Testis (tissue), 2 donors: ENCODE measurements at regions not wholly inside any gene's neighbourhood (a gene's known extent, or its start where the extent isn't known, plus 50 kb on each side); places are given as distances from the start of the nearest gene placed in this dataset.

Experiments used
- POLR2A ChIP-seq: fragments of 450-650 bp; IDR thresholded peaks from one replicate; pipeline ENCODE4 v1.6.1; 2017; ENCODE audit warnings: antibody characterized with exemption, mild to moderate bottlenecking, moderate library complexity
- TF ChIP-seq, protein P1 (sequence below), 3 experiments: fragments of 450-650 bp in 2 of 3; fragments of 200-600 bp in 1 of 3; sonication (generic) in 1 of 3; IDR thresholded peaks; one replicate each; pipeline ENCODE4 v1.5.1; 2016 to 2019; ENCODE audit warnings: antibody characterized with exemption in 3 of 3, mild to moderate bottlenecking in 2 of 3, moderate library complexity in 1 of 3

DNA sequence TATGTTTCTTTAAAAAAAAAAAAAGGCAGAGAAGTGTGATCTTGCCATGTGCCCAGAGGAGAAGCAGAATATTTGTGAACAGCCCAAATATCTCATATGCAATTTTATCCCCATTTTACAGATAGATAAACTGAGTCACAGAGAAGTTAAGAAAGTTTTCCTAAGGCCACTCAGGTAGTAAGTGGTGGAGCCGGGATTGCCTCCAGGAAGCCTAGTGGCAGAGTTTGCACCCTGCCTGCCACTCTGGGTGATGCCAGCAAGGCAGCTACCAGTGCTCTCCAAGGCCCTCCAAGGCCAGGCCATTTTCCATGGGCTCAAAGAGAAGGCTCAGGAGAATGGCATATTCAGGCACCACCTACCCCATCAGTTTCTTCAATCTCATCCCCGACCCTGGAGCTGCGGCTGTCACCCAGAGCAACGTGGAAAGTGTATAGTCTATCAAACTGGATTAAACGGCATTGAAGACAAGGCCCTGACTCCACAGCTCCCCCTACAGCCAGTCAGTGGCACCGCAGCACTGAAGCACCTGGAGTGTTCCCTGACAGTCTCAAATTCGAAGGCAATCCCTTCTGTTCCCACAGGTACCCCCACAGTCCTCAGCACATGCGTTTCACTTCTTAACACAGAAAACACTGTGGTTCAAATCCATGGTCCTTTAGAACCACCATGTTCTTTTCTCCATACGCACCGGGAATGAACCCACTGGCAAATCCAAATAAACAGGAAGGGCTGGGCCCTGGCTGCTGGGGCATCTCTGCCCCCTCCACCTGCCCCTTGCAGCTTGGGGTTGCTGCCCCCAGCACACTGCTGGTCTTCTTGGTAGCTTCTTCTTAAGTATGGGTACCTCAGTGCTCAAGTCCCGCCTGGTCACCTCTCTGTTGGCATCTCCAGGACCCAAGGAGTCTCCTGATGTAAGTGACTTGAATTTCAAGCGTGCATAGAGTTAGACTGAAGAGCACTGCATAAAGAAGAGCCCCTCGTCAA is 175.3 kb downstream of the INHBB start:
- no peak for TF ChIP-seq POLR2A
- TF ChIP-seq, protein P1, sequence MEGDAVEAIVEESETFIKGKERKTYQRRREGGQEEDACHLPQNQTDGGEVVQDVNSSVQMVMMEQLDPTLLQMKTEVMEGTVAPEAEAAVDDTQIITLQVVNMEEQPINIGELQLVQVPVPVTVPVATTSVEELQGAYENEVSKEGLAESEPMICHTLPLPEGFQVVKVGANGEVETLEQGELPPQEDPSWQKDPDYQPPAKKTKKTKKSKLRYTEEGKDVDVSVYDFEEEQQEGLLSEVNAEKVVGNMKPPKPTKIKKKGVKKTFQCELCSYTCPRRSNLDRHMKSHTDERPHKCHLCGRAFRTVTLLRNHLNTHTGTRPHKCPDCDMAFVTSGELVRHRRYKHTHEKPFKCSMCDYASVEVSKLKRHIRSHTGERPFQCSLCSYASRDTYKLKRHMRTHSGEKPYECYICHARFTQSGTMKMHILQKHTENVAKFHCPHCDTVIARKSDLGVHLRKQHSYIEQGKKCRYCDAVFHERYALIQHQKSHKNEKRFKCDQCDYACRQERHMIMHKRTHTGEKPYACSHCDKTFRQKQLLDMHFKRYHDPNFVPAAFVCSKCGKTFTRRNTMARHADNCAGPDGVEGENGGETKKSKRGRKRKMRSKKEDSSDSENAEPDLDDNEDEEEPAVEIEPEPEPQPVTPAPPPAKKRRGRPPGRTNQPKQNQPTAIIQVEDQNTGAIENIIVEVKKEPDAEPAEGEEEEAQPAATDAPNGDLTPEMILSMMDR (IDR thresholded peaks at IDR 0.05): peak in 2 of 3 experiments; percentile 67 to 72
